ENCODE measurements at regions not wholly inside any gene's neighbourhood (a gene's known extent, or its start where the extent isn't known, plus 50 kb on each side); places are given as distances from the start of the nearest gene placed in this dataset.

GRCh38 chr3:30193625-30194044, 412.8 kb upstream of the TGFBR2 start:
- Histone ChIP-seq H3K27ac (ENCODE audit: low read depth, low read length) (no peak overlapping the region), H3K9me3 (ENCODE audit: control insufficient read depth, insufficient read depth, low read length) (no peaks in the 10 kb centered on the region), H3K27me3 (ENCODE audit: control insufficient read depth, insufficient read depth, low read length) (no peaks in the 10 kb centered on the region), H3K4me3 (ENCODE audit: low read depth, low read length) (no peak overlapping the region)
- ChIA-PET POLR2A (no interaction called here), CTCF (interaction anchor here (3.2 kb wide), 1 partner anchor 151 kb away, joined by 13 read pairs; no protein-coding TSS in a partner anchor)
- TF ChIP-seq CTCF (IDR thresholded peaks at IDR 0.05; ENCODE audit: low read depth, low read length) = no peak
- no peak for DNase-seq (ENCODE audit: low read depth, low spot score)

GRCh38 chr3:30195352-30195751, 411.0 kb upstream of the TGFBR2 start:
- H3K9me3 ChIP-seq (ENCODE audit: control insufficient read depth, insufficient read depth, low read length) = no peaks in the 10 kb centered on the region
- no peak overlapping the region for H3K27ac ChIP-seq (ENCODE audit: low read depth, low read length)
- ChIA-PET POLR2A (no interaction called here), CTCF (interaction anchor here (5.3 to 5.7 kb wide), 2 partner anchors 154 to 499 kb away, joined by 39 to 99 read pairs; no protein-coding TSS in a partner anchor)
- TF ChIP-seq CTCF (IDR thresholded peaks at IDR 0.05; ENCODE audit: low read depth, low read length) = no peak
- H3K4me3 ChIP-seq (ENCODE audit: low read depth, low read length) = no peak overlapping the region
- no peak for DNase-seq (ENCODE audit: low read depth, low spot score)
- H3K27me3 ChIP-seq (ENCODE audit: control insufficient read depth, insufficient read depth, low read length) = no peaks in the 10 kb centered on the region

- Histone ChIP-seq H3K9me3 (ENCODE audit: control insufficient read depth, insufficient read depth, low read length) (no peaks in the 10 kb centered on the region), H3K27ac (ENCODE audit: low read depth, low read length) (no peak overlapping the region), H3K27me3 (ENCODE audit: control insufficient read depth, insufficient read depth, low read length) (no peaks in the 10 kb centered on the region), H3K4me3 (ENCODE audit: low read depth, low read length) (no peak overlapping the region)
- ChIA-PET POLR2A (no interaction called here), CTCF (interaction anchor here (0.5 to 5.7 kb wide), 30 partner anchors 8 to 1531 kb away, joined by 3 to 99 read pairs (median 6); no protein-coding TSS in a partner anchor)
- no peak for TF ChIP-seq CTCF (IDR thresholded peaks at IDR 0.05; ENCODE audit: low read depth, low read length)
- no peak for DNase-seq (ENCODE audit: low read depth, low spot score)
Observed at GRCh38 chr3:30198162-30198561, 408.2 kb upstream of the TGFBR2 start.

GRCh38 chr3:30199096-30199759, 407.2 kb upstream of the TGFBR2 start:
- H3K27ac ChIP-seq (ENCODE audit: low read depth, low read length) = no peak overlapping the region
- no peak for DNase-seq (ENCODE audit: low read depth, low spot score)

More at GRCh38 chr3:30199096-30199759, 407.2 kb upstream of the TGFBR2 start:
- ChIA-PET CTCF (interaction anchor here (0.6 to 5.7 kb wide), 62 partner anchors 9 to 1532 kb away, joined by 3 to 99 read pairs (median 4); partner anchors contain the start of gene TGFBR2), POLR2A (no interaction called here)
- Histone ChIP-seq H3K4me3 (ENCODE audit: low read depth, low read length) (no peak overlapping the region), H3K27me3 (ENCODE audit: control insufficient read depth, insufficient read depth, low read length) (no peaks in the 10 kb centered on the region), H3K9me3 (ENCODE audit: control insufficient read depth, insufficient read depth, low read length) (no peaks in the 10 kb centered on the region)
- TF ChIP-seq CTCF (IDR thresholded peaks at IDR 0.05; ENCODE audit: low read depth, low read length) = peak; percentile 73

Data from AG04450 (cell line).